Memory B cell (primary cell): ENCODE measurements at regions not wholly inside any gene's neighbourhood (a gene's known extent, or its start where the extent isn't known, plus 50 kb on each side); places are given as distances from the start of the nearest gene placed in this dataset.

ENCODE experiments used
- ATAC-seq: fragments of 150-1000 bp; cut with Tn5 transposase; 2 replicates; pipeline ENCODE4 v1.10.0; 2021; ENCODE audit warnings: low read depth, mild to moderate bottlenecking, moderate library complexity
- DNase-seq, 2 donors: peaks; one replicate each; pipeline ENCODE4 v3.0.0; 2022; ENCODE audit warnings: low spot score in 2 of 2
- H3K27ac Mint-ChIP-seq: one replicate; pipeline ENCODE4 v1.8.0; 2022; ENCODE audit warnings: mild to moderate bottlenecking, moderate library complexity, mixed read lengths
- H3K27me3 Mint-ChIP-seq: one replicate; pipeline ENCODE4 v1.8.0; 2022; ENCODE audit warnings: mixed read lengths
- H3K36me3 Mint-ChIP-seq: one replicate; pipeline ENCODE4 v1.8.0; 2022; ENCODE audit warnings: mild to moderate bottlenecking, mixed read lengths
- H3K4me1 Mint-ChIP-seq: one replicate; pipeline ENCODE4 v1.8.0; 2022; ENCODE audit warnings: mixed read lengths
- H3K4me3 Mint-ChIP-seq: one replicate; pipeline ENCODE4 v1.8.0; 2022; ENCODE audit warnings: mild to moderate bottlenecking, moderate library complexity, mixed read lengths
- H3K9me3 Mint-ChIP-seq: one replicate; pipeline ENCODE4 v1.8.0; 2022; ENCODE audit warnings: mixed read lengths

DNA sequence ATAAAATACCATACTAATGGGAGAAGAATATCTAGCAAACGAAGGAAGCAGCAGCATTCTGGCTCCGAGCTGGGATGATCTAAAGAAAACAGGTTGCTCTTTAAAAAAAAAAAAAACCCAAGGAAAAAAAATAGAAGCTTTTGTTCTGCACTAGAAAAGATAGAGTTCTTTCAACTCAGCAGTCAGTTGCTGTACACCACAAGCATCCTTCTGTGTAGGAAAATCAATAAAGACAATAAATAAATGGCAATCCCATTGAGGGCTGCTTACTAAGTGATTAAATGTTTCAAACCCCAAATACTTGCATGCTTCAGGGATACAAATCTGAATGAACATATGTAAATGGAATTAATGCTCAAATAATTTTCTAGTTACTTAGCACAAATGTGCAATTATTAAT, 207.1 kb downstream of the TEX36 start:
- no peaks in the 10 kb centered on the region for H3K4me1 Mint-ChIP-seq
- H3K36me3 Mint-ChIP-seq, result no peaks in the 10 kb centered on the region
- H3K4me3 Mint-ChIP-seq, result no peak overlapping the region
- H3K27me3 Mint-ChIP-seq, result no peaks in the 10 kb centered on the region
- DNase-seq (no peak), ATAC-seq (no peak)
- H3K27ac Mint-ChIP-seq, result no peak overlapping the region
- H3K9me3 Mint-ChIP-seq, result no peaks in the 10 kb centered on the region

DNA sequence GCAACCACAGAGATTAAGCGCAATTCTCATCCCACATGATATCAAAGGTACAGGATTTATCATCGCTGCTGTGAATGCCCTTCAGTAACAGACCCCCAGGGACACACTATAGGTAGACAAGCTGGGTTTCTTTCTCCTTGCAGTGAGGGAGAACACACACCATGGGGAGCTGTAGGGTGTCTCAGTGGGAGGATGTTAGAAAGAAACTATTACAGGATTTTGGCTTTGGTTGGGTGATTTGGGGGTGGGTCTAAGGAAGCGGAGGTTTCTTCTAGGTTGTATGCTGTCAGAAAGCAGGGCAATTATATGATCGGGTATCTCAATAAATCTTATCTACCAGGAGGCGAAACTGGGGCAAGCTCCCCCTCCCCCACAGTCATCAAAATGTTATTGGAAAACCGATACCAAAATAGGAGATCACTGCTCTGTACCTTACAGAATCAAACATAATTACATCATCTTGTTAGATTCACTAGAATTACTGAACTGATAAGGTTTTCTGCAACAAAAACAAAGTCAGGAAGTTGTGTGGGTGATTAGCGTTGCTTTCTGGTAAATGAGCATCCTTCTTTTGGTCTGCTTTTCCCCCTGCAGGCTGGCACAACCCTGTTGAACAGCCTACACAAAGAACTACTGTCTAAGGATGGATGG, 209.7 kb downstream of the TEX36 start:
- ATAC-seq (no peak), DNase-seq (no peak)
- H3K4me3 Mint-ChIP-seq, result no peak overlapping the region
- H3K36me3 Mint-ChIP-seq, result no peaks in the 10 kb centered on the region
- no peaks in the 10 kb centered on the region for H3K27me3 Mint-ChIP-seq
- no peaks in the 10 kb centered on the region for H3K9me3 Mint-ChIP-seq
- no peak overlapping the region for H3K27ac Mint-ChIP-seq
- H3K4me1 Mint-ChIP-seq, result no peaks in the 10 kb centered on the region

- no peaks in the 10 kb centered on the region for H3K36me3 Mint-ChIP-seq
- H3K27ac Mint-ChIP-seq, result no peak overlapping the region
- ATAC-seq (no peak), DNase-seq (no peak)
- H3K9me3 Mint-ChIP-seq, result no peaks in the 10 kb centered on the region
- H3K27me3 Mint-ChIP-seq, result peaks cover 3% of the 10 kb centered on the region
- no peaks in the 10 kb centered on the region for H3K4me1 Mint-ChIP-seq
- no peak overlapping the region for H3K4me3 Mint-ChIP-seq
These were observed 210.9 kb downstream of the TEX36 start for GRCh38 chr10:125472010-125472607.

DNA sequence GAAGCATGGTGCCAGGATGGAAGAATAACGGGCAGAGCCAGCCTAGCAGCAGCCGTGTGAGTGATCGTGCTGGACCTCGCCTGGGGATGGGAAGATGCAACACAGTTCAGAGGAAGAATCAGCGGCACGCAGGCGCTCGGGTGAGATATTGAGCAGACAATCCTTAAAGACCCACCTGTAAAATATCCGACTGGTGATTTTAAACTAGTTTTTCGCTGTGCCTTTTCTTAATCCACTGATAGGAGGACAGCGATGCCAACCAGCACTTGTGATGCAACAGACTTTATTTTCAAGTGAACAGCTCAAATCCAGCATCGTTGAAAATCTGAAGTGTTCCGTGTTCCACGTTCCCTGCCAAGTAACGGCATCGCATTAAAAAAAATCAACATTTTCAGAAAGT, 214.7 kb downstream of the TEX36 start:
- no peaks in the 10 kb centered on the region for H3K4me1 Mint-ChIP-seq
- no peaks in the 10 kb centered on the region for H3K9me3 Mint-ChIP-seq
- H3K27ac Mint-ChIP-seq, result no peak overlapping the region
- peaks cover 3% of the 10 kb centered on the region for H3K27me3 Mint-ChIP-seq
- no peaks in the 10 kb centered on the region for H3K36me3 Mint-ChIP-seq
- ATAC-seq (no peak), DNase-seq (no peak)
- H3K4me3 Mint-ChIP-seq, result no peak overlapping the region

DNA sequence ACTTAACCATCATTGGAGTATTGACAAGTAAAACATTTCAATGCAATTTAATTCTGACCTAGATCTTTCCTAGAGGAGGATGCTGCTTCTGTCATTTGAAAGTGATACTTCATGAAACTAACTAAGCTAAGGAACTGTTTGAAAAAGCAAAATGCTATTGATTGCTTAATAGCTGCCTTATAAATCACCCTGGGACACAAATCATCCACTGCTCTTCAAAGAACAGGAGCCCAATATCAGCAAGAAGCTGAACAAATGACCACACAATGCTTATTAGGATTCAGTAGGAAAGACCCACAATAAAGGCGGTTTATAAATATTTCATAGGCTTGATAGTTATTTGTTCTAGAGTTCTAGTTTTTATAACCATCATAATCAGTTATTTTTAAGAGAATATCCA, 216.3 kb downstream of the TEX36 start:
- DNase-seq, result no peak
- Mint-ChIP-seq H3K36me3 (no peaks in the 10 kb centered on the region), H3K27me3 (peaks cover 3% of the 10 kb centered on the region), H3K4me1 (no peaks in the 10 kb centered on the region), H3K4me3 (no peak overlapping the region), H3K27ac (no peak overlapping the region), H3K9me3 (no peaks in the 10 kb centered on the region)
- no peak for ATAC-seq

- Mint-ChIP-seq H3K4me1 (no peaks in the 10 kb centered on the region), H3K36me3 (no peaks in the 10 kb centered on the region), H3K9me3 (no peaks in the 10 kb centered on the region), H3K27ac (no peak overlapping the region), H3K4me3 (no peak overlapping the region), H3K27me3 (no peaks in the 10 kb centered on the region)
- no peak for ATAC-seq
- DNase-seq, result no peak
These were observed 220.1 kb downstream of the TEX36 start for GRCh38 chr10:125462845-125463244.

GRCh38 chr10:125460326-125460725, 222.6 kb downstream of the TEX36 start:
- DNase-seq (no peak), ATAC-seq (no peak)
- Mint-ChIP-seq H3K4me3 (no peak overlapping the region), H3K36me3 (no peaks in the 10 kb centered on the region), H3K27ac (no peak overlapping the region), H3K4me1 (no peaks in the 10 kb centered on the region), H3K9me3 (no peaks in the 10 kb centered on the region), H3K27me3 (peaks cover 3% of the 10 kb centered on the region)

DNA sequence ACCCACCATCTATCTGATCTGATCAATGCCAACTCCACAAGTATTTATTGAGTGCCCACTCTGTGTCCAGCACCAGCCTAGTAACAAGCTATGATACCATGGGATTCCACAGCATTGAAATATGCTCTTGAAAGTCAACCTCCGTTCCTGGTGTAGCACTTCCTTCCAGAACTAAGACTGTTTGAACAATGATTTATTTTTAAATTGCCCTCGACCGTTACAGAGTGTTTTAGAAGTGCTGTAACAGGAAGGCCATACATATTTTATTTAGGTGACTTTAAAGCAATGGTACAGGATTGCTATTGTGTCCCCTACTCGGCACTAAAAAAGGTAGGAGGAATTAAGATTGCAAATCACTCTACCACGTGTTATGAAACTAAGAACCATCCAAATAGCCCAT, 225.6 kb downstream of the TEX36 start:
- H3K27me3 Mint-ChIP-seq, result peaks cover 6% of the 10 kb centered on the region
- H3K36me3 Mint-ChIP-seq, result no peaks in the 10 kb centered on the region
- H3K27ac Mint-ChIP-seq, result no peak overlapping the region
- DNase-seq, result no peak
- H3K4me3 Mint-ChIP-seq, result no peak overlapping the region
- H3K9me3 Mint-ChIP-seq, result no peaks in the 10 kb centered on the region
- H3K4me1 Mint-ChIP-seq, result no peaks in the 10 kb centered on the region
- no peak for ATAC-seq

GRCh38 chr10:125455855-125456254, 227.1 kb downstream of the TEX36 start:
- H3K4me3 Mint-ChIP-seq, result no peak overlapping the region
- no peak for DNase-seq
- H3K27ac Mint-ChIP-seq, result no peak overlapping the region
- H3K4me1 Mint-ChIP-seq, result no peaks in the 10 kb centered on the region
- H3K9me3 Mint-ChIP-seq, result no peaks in the 10 kb centered on the region
- ATAC-seq, result no peak
- no peaks in the 10 kb centered on the region for H3K36me3 Mint-ChIP-seq
- H3K27me3 Mint-ChIP-seq, result peaks cover 6% of the 10 kb centered on the region

DNA sequence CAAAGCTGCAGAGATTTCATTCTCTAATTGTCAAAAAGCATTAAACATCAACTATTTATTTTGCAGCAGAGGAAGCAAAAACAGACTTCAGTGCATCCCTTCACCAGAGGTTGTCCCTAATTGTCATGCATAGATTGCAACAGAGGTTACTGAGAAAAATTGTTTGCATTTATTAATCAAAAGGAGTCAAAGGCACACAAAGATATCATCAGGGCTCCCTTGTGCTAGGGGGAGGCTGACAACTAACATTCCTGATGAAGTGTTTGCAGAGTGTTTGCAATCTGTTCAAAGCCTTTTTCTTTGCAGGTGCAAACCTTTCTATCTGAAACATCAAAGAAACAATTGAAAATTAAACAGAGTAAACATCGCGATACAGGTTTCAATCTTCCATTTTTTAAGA, 227.5 kb downstream of the TEX36 start:
- Mint-ChIP-seq H3K4me1 (no peaks in the 10 kb centered on the region), H3K36me3 (no peaks in the 10 kb centered on the region), H3K9me3 (no peaks in the 10 kb centered on the region), H3K4me3 (no peak overlapping the region), H3K27me3 (peaks cover 6% of the 10 kb centered on the region), H3K27ac (no peak overlapping the region)
- ATAC-seq, result no peak
- no peak for DNase-seq

GRCh38 chr10:125451319-125451718, 231.6 kb downstream of the TEX36 start:
- Mint-ChIP-seq H3K9me3 (no peaks in the 10 kb centered on the region), H3K27me3 (peaks cover 4% of the 10 kb centered on the region), H3K27ac (no peak overlapping the region), H3K4me1 (no peaks in the 10 kb centered on the region), H3K36me3 (no peaks in the 10 kb centered on the region), H3K4me3 (no peak overlapping the region)
- ATAC-seq, result no peak
- no peak for DNase-seq

DNA sequence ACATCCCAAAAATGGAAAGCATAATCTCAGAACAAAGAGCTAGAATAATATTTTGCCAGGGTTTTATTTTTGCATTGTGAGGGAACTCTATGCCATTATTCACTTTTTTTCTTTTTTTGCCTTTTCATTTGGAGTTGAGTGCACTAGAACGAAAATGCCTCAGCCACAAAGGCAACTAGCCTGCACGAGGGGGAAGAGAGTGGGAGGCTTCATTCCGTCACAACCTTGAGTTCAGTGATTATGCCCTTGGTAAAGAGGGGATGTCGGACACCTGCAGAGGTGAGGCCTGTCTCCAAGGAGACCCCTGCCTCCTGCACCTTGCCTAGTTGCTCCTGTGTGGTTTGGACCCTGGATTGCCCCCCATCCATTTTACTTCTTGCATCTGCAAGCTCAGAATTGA, 232.7 kb downstream of the TEX36 start:
- ATAC-seq (no peak), DNase-seq (no peak)
- Mint-ChIP-seq H3K4me3 (no peak overlapping the region), H3K9me3 (no peaks in the 10 kb centered on the region), H3K27ac (no peak overlapping the region), H3K27me3 (peaks cover 5% of the 10 kb centered on the region), H3K4me1 (no peaks in the 10 kb centered on the region), H3K36me3 (no peaks in the 10 kb centered on the region)

DNA sequence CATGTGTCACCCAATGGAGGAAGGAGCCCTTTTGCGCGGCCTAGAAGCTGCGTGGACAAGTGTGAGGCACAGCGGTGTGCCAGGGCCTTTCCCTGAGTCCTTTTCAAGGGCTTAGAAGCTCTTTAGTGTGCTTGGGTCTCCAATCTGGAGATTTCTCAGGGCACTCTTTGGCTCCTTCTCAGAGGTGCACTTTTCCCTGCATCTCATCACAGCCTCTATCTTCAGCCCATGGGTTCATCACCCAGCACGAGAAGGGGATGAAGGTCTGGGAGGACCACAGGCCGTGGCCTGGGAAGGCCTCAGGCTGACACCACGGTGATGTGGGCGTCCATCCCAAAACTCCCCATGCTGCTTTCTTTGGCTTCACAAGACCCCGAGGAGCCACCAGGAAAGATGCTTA, 233.4 kb downstream of the TEX36 start:
- no peaks in the 10 kb centered on the region for H3K4me1 Mint-ChIP-seq
- peaks cover 6% of the 10 kb centered on the region for H3K27me3 Mint-ChIP-seq
- no peak overlapping the region for H3K4me3 Mint-ChIP-seq
- DNase-seq (no peak), ATAC-seq (no peak)
- H3K27ac Mint-ChIP-seq, result no peak overlapping the region
- no peaks in the 10 kb centered on the region for H3K9me3 Mint-ChIP-seq
- H3K36me3 Mint-ChIP-seq, result no peaks in the 10 kb centered on the region

DNA sequence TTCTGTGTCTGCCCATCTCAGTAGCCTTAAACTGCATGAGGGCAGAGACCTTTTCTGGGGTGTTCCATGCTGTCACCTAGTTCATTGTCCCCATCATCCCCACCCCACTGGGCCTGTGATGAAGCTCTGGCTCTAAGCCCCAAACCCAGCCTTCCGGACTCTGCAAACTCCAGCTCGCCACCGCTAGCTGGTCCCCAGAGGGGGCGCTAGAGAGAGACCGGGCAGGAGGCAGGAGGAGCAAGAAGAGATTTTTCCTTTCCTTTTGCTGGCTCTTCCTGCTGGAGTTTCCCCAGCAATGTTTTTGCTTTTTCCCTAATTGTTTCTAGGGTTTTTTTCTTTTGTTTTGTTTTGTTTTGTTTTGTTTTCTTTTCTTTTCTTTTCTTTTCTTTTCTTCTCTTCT, 234.4 kb downstream of the TEX36 start:
- Mint-ChIP-seq H3K4me3 (no peak overlapping the region), H3K27me3 (peaks cover 6% of the 10 kb centered on the region), H3K27ac (no peak overlapping the region), H3K9me3 (no peaks in the 10 kb centered on the region), H3K4me1 (no peaks in the 10 kb centered on the region), H3K36me3 (no peaks in the 10 kb centered on the region)
- DNase-seq (no peak), ATAC-seq (no peak)

- Mint-ChIP-seq H3K4me1 (no peaks in the 10 kb centered on the region), H3K27ac (no peak overlapping the region), H3K9me3 (peaks cover 2% of the 10 kb centered on the region), H3K27me3 (peaks cover 6% of the 10 kb centered on the region), H3K4me3 (no peak overlapping the region), H3K36me3 (no peaks in the 10 kb centered on the region)
- DNase-seq, result no peak
- no peak for ATAC-seq
These were observed 238.2 kb downstream of the TEX36 start for GRCh38 chr10:125444790-125445189.
